ENCODE measurements at regions not wholly inside any gene's neighbourhood (a gene's known extent, or its start where the extent isn't known, plus 50 kb on each side); places are given as distances from the start of the nearest gene placed in this dataset.

GRCh38 chr13:90445179-90445578 lies 902.3 kb upstream of the MIR17HG start:
- POLR2A ChIA-PET = no interaction called here
- Histone ChIP-seq H3K27ac (ENCODE audit: insufficient read depth in 1 of 2, low read depth in 1 of 2, low read length in 2 of 2, poor library complexity in 1 of 2, severe bottlenecking in 2 of 2) (no peak overlapping the region), H3K4me3 (ENCODE audit: control insufficient read depth in 1 of 7, extremely low read depth in 1 of 7, insufficient read depth in 4 of 7, low read depth in 2 of 7, low read length in 6 of 7) (no peak overlapping the region), H3K36me3 (ENCODE audit: control insufficient read depth in 4 of 4, insufficient read depth in 4 of 4, low read length in 3 of 4) (no peaks in the 10 kb centered on the region), H3K9me3 (ENCODE audit: control extremely low read depth in 1 of 5, control insufficient read depth in 4 of 5, insufficient read depth in 2 of 5, low read depth in 1 of 5, low read length in 4 of 5) (no peaks in the 10 kb centered on the region), H3K27me3 (replicated peaks in 2 of 5; ENCODE audit: control insufficient read depth in 4 of 5, insufficient read depth in 5 of 5, low read length in 4 of 5) (no peaks in the 10 kb centered on the region), H3K4me1 (ENCODE audit: control extremely low read depth in 1 of 4, control insufficient read depth in 4 of 4, insufficient read depth in 4 of 4, low read length in 3 of 4) (no peaks in the 10 kb centered on the region)
- CTCF ChIA-PET = no interaction called here
- no peak for DNase-seq
- WGBS (ENCODE audit: insufficient coverage) = 100% methylated on average over 1 of the region's 2 CpGs

GRCh38 chr13:90447034-90447733 lies 900.3 kb upstream of the MIR17HG start:
- DNase-seq = no peak
- H3K9me3 ChIP-seq (ENCODE audit: control extremely low read depth in 1 of 5, control insufficient read depth in 4 of 5, insufficient read depth in 2 of 5, low read depth in 1 of 5, low read length in 4 of 5) = no peaks in the 10 kb centered on the region
- POLR2A ChIA-PET = no interaction called here
- no peaks in the 10 kb centered on the region for H3K4me1 ChIP-seq (ENCODE audit: control extremely low read depth in 1 of 4, control insufficient read depth in 4 of 4, insufficient read depth in 4 of 4, low read length in 3 of 4)
- CTCF ChIA-PET = no interaction called here
- no peak overlapping the region for H3K27ac ChIP-seq (ENCODE audit: insufficient read depth in 1 of 2, low read depth in 1 of 2, low read length in 2 of 2, poor library complexity in 1 of 2, severe bottlenecking in 2 of 2)
- no peaks in the 10 kb centered on the region for H3K36me3 ChIP-seq (ENCODE audit: control insufficient read depth in 4 of 4, insufficient read depth in 4 of 4, low read length in 3 of 4)
- no peaks in the 10 kb centered on the region for H3K27me3 ChIP-seq (replicated peaks in 2 of 5; ENCODE audit: control insufficient read depth in 4 of 5, insufficient read depth in 5 of 5, low read length in 4 of 5)
- no peak overlapping the region for H3K4me3 ChIP-seq (ENCODE audit: control insufficient read depth in 1 of 7, extremely low read depth in 1 of 7, insufficient read depth in 4 of 7, low read depth in 2 of 7, low read length in 6 of 7)
- no CpG with 5 or more reads among the region's 2 CpGs for WGBS (ENCODE audit: insufficient coverage)

GRCh38 chr13:90447734-90448101 lies 899.8 kb upstream of the MIR17HG start:
- H3K27me3 ChIP-seq (replicated peaks in 2 of 5; ENCODE audit: control insufficient read depth in 4 of 5, insufficient read depth in 5 of 5, low read length in 4 of 5) = no peaks in the 10 kb centered on the region
- H3K4me3 ChIP-seq (ENCODE audit: control insufficient read depth in 1 of 7, extremely low read depth in 1 of 7, insufficient read depth in 4 of 7, low read depth in 2 of 7, low read length in 6 of 7) = no peak overlapping the region
- H3K36me3 ChIP-seq (ENCODE audit: control insufficient read depth in 4 of 4, insufficient read depth in 4 of 4, low read length in 3 of 4) = no peaks in the 10 kb centered on the region
- no peaks in the 10 kb centered on the region for H3K9me3 ChIP-seq (ENCODE audit: control extremely low read depth in 1 of 5, control insufficient read depth in 4 of 5, insufficient read depth in 2 of 5, low read depth in 1 of 5, low read length in 4 of 5)
- no peaks in the 10 kb centered on the region for H3K4me1 ChIP-seq (ENCODE audit: control extremely low read depth in 1 of 4, control insufficient read depth in 4 of 4, insufficient read depth in 4 of 4, low read length in 3 of 4)
- no peak overlapping the region for H3K27ac ChIP-seq (ENCODE audit: insufficient read depth in 1 of 2, low read depth in 1 of 2, low read length in 2 of 2, poor library complexity in 1 of 2, severe bottlenecking in 2 of 2)
- DNase-seq = no peak
- ChIA-PET POLR2A (no interaction called here), CTCF (no interaction called here)

GRCh38 chr13:90448466-90449037 lies 898.9 kb upstream of the MIR17HG start:
- Histone ChIP-seq H3K27ac (ENCODE audit: insufficient read depth in 1 of 2, low read depth in 1 of 2, low read length in 2 of 2, poor library complexity in 1 of 2, severe bottlenecking in 2 of 2) (no peak overlapping the region), H3K9me3 (ENCODE audit: control extremely low read depth in 1 of 5, control insufficient read depth in 4 of 5, insufficient read depth in 2 of 5, low read depth in 1 of 5, low read length in 4 of 5) (no peaks in the 10 kb centered on the region), H3K4me1 (ENCODE audit: control extremely low read depth in 1 of 4, control insufficient read depth in 4 of 4, insufficient read depth in 4 of 4, low read length in 3 of 4) (no peaks in the 10 kb centered on the region), H3K36me3 (ENCODE audit: control insufficient read depth in 4 of 4, insufficient read depth in 4 of 4, low read length in 3 of 4) (no peaks in the 10 kb centered on the region), H3K27me3 (replicated peaks in 2 of 5; ENCODE audit: control insufficient read depth in 4 of 5, insufficient read depth in 5 of 5, low read length in 4 of 5) (no peaks in the 10 kb centered on the region), H3K4me3 (ENCODE audit: control insufficient read depth in 1 of 7, extremely low read depth in 1 of 7, insufficient read depth in 4 of 7, low read depth in 2 of 7, low read length in 6 of 7) (no peak overlapping the region)
- ChIA-PET CTCF (no interaction called here), POLR2A (no interaction called here)
- no peak for DNase-seq
- 100% methylated on average over 1 of the region's 2 CpGs for WGBS (ENCODE audit: insufficient coverage)

- WGBS (ENCODE audit: insufficient coverage) = no CpG with 5 or more reads among the region's 3 CpGs
- Histone ChIP-seq H3K4me1 (ENCODE audit: control extremely low read depth in 1 of 4, control insufficient read depth in 4 of 4, insufficient read depth in 4 of 4, low read length in 3 of 4) (no peaks in the 10 kb centered on the region), H3K4me3 (ENCODE audit: control insufficient read depth in 1 of 7, extremely low read depth in 1 of 7, insufficient read depth in 4 of 7, low read depth in 2 of 7, low read length in 6 of 7) (no peak overlapping the region), H3K36me3 (ENCODE audit: control insufficient read depth in 4 of 4, insufficient read depth in 4 of 4, low read length in 3 of 4) (no peaks in the 10 kb centered on the region), H3K27me3 (replicated peaks in 2 of 5; ENCODE audit: control insufficient read depth in 4 of 5, insufficient read depth in 5 of 5, low read length in 4 of 5) (no peaks in the 10 kb centered on the region), H3K27ac (ENCODE audit: insufficient read depth in 1 of 2, low read depth in 1 of 2, low read length in 2 of 2, poor library complexity in 1 of 2, severe bottlenecking in 2 of 2) (no peak overlapping the region), H3K9me3 (ENCODE audit: control extremely low read depth in 1 of 5, control insufficient read depth in 4 of 5, insufficient read depth in 2 of 5, low read depth in 1 of 5, low read length in 4 of 5) (no peaks in the 10 kb centered on the region)
- POLR2A ChIA-PET = no interaction called here
- CTCF ChIA-PET = no interaction called here
- DNase-seq = no peak
Measured at GRCh38 chr13:90453342-90453741, 894.1 kb upstream of the MIR17HG start.

DNA sequence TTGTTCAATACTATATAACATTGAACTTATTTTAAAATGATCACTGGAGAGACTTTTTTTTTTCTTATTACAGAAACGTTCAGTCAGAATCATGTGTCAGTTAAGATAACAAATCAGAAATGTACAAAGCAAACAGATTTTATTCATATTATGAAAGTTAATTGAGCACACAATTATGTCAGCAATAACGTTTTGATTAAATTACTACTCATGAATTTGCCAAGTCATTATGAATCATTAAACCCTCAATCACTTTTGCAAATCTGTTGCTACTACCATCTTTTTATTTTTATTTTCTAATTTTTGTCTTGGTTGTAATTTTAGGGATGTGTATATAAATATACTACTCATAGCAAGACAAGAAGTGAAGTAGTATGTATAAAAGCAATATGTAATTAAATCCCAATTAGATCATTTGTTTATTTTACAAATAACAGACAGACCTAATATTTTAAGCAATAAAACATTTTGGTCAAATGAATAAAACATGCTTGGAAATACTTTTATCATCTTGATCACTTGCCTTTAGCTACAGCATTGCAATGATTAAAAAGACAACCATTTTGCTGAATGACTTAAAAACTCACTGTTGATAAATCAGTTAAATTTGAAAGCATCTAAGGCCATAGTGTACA lies 893.4 kb upstream of the MIR17HG start:
- POLR2A ChIA-PET = no interaction called here
- WGBS (ENCODE audit: insufficient coverage) = no CpG with 5 or more reads among the region's 2 CpGs
- Histone ChIP-seq H3K27ac (ENCODE audit: insufficient read depth in 1 of 2, low read depth in 1 of 2, low read length in 2 of 2, poor library complexity in 1 of 2, severe bottlenecking in 2 of 2) (no peak overlapping the region), H3K4me1 (ENCODE audit: control extremely low read depth in 1 of 4, control insufficient read depth in 4 of 4, insufficient read depth in 4 of 4, low read length in 3 of 4) (no peaks in the 10 kb centered on the region), H3K27me3 (replicated peaks in 2 of 5; ENCODE audit: control insufficient read depth in 4 of 5, insufficient read depth in 5 of 5, low read length in 4 of 5) (no peaks in the 10 kb centered on the region), H3K4me3 (ENCODE audit: control insufficient read depth in 1 of 7, extremely low read depth in 1 of 7, insufficient read depth in 4 of 7, low read depth in 2 of 7, low read length in 6 of 7) (no peak overlapping the region), H3K9me3 (ENCODE audit: control extremely low read depth in 1 of 5, control insufficient read depth in 4 of 5, insufficient read depth in 2 of 5, low read depth in 1 of 5, low read length in 4 of 5) (no peaks in the 10 kb centered on the region), H3K36me3 (ENCODE audit: control insufficient read depth in 4 of 4, insufficient read depth in 4 of 4, low read length in 3 of 4) (no peaks in the 10 kb centered on the region)
- DNase-seq = no peak
- CTCF ChIA-PET = no interaction called here

- ChIA-PET POLR2A (no interaction called here), CTCF (no interaction called here)
- Histone ChIP-seq H3K4me3 (ENCODE audit: control insufficient read depth in 1 of 7, extremely low read depth in 1 of 7, insufficient read depth in 4 of 7, low read depth in 2 of 7, low read length in 6 of 7) (no peak overlapping the region), H3K27me3 (replicated peaks in 2 of 5; ENCODE audit: control insufficient read depth in 4 of 5, insufficient read depth in 5 of 5, low read length in 4 of 5) (no peaks in the 10 kb centered on the region), H3K36me3 (ENCODE audit: control insufficient read depth in 4 of 4, insufficient read depth in 4 of 4, low read length in 3 of 4) (no peaks in the 10 kb centered on the region), H3K27ac (ENCODE audit: insufficient read depth in 1 of 2, low read depth in 1 of 2, low read length in 2 of 2, poor library complexity in 1 of 2, severe bottlenecking in 2 of 2) (no peak overlapping the region), H3K9me3 (ENCODE audit: control extremely low read depth in 1 of 5, control insufficient read depth in 4 of 5, insufficient read depth in 2 of 5, low read depth in 1 of 5, low read length in 4 of 5) (no peaks in the 10 kb centered on the region), H3K4me1 (ENCODE audit: control extremely low read depth in 1 of 4, control insufficient read depth in 4 of 4, insufficient read depth in 4 of 4, low read length in 3 of 4) (no peaks in the 10 kb centered on the region)
- WGBS (ENCODE audit: insufficient coverage) = no CpG with 5 or more reads among the region's 1 CpG
- DNase-seq = no peak
Measured at GRCh38 chr13:90455067-90455466, 892.4 kb upstream of the MIR17HG start.
